ENCODE measurements at regions not wholly inside any gene's neighbourhood (a gene's known extent, or its start where the extent isn't known, plus 50 kb on each side); places are given as distances from the start of the nearest gene placed in this dataset.

DNA sequence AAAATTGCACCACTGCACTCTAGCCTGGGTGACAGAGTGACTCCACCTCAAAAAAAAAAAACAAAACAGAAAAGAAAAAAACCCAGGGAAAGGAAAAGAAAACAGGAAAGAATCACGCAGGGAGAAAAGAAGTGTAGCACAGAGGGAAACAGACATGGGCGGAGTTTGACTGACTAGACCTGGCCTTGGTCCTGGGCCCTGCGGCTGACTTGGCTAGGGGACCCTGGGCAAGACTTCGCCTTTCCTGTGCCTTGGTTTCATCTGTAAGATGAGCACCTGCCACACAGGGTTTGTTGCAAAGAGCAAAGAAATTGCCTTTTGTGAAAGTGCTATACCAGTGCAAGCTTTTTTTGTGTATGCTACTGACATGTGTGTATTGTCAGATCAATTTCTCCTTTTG, 71.3 kb upstream of the KCNG1 start:
- no peaks in the 10 kb centered on the region for H3K79me1 ChIP-seq (ENCODE audit: low read depth in 1 of 2, low read length in 2 of 2)
- H3K4ac ChIP-seq (ENCODE audit: low read depth, low read length), result no peak overlapping the region
- no peak overlapping the region for H2BK5ac ChIP-seq (ENCODE audit: low read depth, low read length, poor library complexity, severe bottlenecking)
- no peak overlapping the region for H3K27ac ChIP-seq (ENCODE audit: insufficient read depth, low read length)
- 0 out of 2 replicates have a peak, but pooled peaks cover 2% of the 10 kb centered on the region for H4K20me1 ChIP-seq (ENCODE audit: insufficient read depth, low read length)
- H4K8ac ChIP-seq (ENCODE audit: low read depth in 2 of 2, low read length in 2 of 2), result no peak overlapping the region
- WGBS, 2 experiments (ENCODE audit: extremely low coverage in 2 of 2, insufficient read length in 1 of 2), result 67% methylated on average over 1 of the region's 4 CpGs; no CpG with 5 or more reads in 1 of the 2 experiments
- H3K9me1 ChIP-seq (ENCODE audit: insufficient read depth, low read length), result no peaks in the 10 kb centered on the region
- no peak overlapping the region for H2AFZ ChIP-seq (replicated peaks; ENCODE audit: low read length, poor library complexity)
- H3K36me3 ChIP-seq (ENCODE audit: control insufficient read depth, insufficient read depth, low read length), result no peaks in the 10 kb centered on the region
- H3K14ac ChIP-seq (replicated peaks; ENCODE audit: low read depth, low read length), result no peak overlapping the region
- POLR2A ChIA-PET (ENCODE audit: unreplicated experiment), result no interaction called here
- in situ Hi-C loops (cut with MboI; ENCODE audit: low sequenced_read_pairs) (no loop called here), intact Hi-C loops (cut with micrococcal nuclease) (no loop called here), dilution Hi-C loops (cut with HindIII; ENCODE audit: low sequenced_read_pairs, unreplicated experiment) (no loop called here)
- no peak overlapping the region for H2AK9ac ChIP-seq (replicated peaks; ENCODE audit: low read depth, low read length, poor library complexity)
- H3K18ac ChIP-seq (ENCODE audit: low read depth, low read length), result no peak overlapping the region
- no TSS peak for BruUV-seq (replicated peaks)
- H3K4me1 ChIP-seq (ENCODE audit: control insufficient read depth, insufficient read depth, low read length), result no peaks in the 10 kb centered on the region
- no peak overlapping the region for H3K56ac ChIP-seq (ENCODE audit: extremely low read depth, insufficient read depth, low read length)
- no peak for ATAC-seq (ENCODE audit: low read depth)
- H2BK15ac ChIP-seq (ENCODE audit: low read depth, low read length), result no peak overlapping the region
- no peak overlapping the region for H2BK120ac ChIP-seq (ENCODE audit: low read depth, low read length)
- peaks cover 82% of the 10 kb centered on the region for H3K27me3 ChIP-seq (ENCODE audit: control insufficient read depth, insufficient read depth, low read length)
- no peaks in the 10 kb centered on the region; the same call in 1 of the 2 replicates for H3K9me3 ChIP-seq (ENCODE audit: control insufficient read depth, insufficient read depth, low read length)
- TF ChIP-seq RAD21 (IDR thresholded peaks at IDR 0.05; ENCODE audit: low read length), result no peak
- no peak for TF ChIP-seq RFX5 (IDR thresholded peaks at IDR 0.05; ENCODE audit: low read depth, low read length)
- no peak for TF ChIP-seq CHD1 (IDR thresholded peaks at IDR 0.05; ENCODE audit: low read depth, low read length)
- no peak for TF ChIP-seq MAZ (IDR thresholded peaks at IDR 0.05; ENCODE audit: borderline replicate concordance, low read depth, low read length)
- TF ChIP-seq BHLHE40 (IDR thresholded peaks at IDR 0.05; ENCODE audit: low read depth, low read length), result no peak
- TF ChIP-seq CEBPB (IDR thresholded peaks at IDR 0.05; ENCODE audit: low read depth, low read length), result no peak
- TF ChIP-seq SMC3 (IDR thresholded peaks at IDR 0.05; ENCODE audit: low read depth, low read length), result no peak
- TF ChIP-seq, protein P1, sequence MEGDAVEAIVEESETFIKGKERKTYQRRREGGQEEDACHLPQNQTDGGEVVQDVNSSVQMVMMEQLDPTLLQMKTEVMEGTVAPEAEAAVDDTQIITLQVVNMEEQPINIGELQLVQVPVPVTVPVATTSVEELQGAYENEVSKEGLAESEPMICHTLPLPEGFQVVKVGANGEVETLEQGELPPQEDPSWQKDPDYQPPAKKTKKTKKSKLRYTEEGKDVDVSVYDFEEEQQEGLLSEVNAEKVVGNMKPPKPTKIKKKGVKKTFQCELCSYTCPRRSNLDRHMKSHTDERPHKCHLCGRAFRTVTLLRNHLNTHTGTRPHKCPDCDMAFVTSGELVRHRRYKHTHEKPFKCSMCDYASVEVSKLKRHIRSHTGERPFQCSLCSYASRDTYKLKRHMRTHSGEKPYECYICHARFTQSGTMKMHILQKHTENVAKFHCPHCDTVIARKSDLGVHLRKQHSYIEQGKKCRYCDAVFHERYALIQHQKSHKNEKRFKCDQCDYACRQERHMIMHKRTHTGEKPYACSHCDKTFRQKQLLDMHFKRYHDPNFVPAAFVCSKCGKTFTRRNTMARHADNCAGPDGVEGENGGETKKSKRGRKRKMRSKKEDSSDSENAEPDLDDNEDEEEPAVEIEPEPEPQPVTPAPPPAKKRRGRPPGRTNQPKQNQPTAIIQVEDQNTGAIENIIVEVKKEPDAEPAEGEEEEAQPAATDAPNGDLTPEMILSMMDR (conservative IDR thresholded peaks at IDR 0.05; ENCODE audit: low read depth, low read length), result no peak
- TF ChIP-seq RCOR1 (IDR thresholded peaks at IDR 0.05; ENCODE audit: insufficient replicate concordance, low read length), result no peak
- TF ChIP-seq MAFK (IDR thresholded peaks at IDR 0.05; ENCODE audit: low read depth, low read length), result no peak
- TF ChIP-seq POLR2A (IDR thresholded peaks at IDR 0.05; ENCODE audit: low read depth, low read length), result no peak
- no peak for TF ChIP-seq NFE2L2 (IDR thresholded peaks at IDR 0.05; ENCODE audit: low read depth, low read length)
- TF ChIP-seq, protein P2, sequence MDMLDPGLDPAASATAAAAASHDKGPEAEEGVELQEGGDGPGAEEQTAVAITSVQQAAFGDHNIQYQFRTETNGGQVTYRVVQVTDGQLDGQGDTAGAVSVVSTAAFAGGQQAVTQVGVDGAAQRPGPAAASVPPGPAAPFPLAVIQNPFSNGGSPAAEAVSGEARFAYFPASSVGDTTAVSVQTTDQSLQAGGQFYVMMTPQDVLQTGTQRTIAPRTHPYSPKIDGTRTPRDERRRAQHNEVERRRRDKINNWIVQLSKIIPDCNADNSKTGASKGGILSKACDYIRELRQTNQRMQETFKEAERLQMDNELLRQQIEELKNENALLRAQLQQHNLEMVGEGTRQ (IDR thresholded peaks at IDR 0.05; ENCODE audit: low read depth, low read length), result no peak
- TF ChIP-seq FOS (IDR thresholded peaks at IDR 0.05; ENCODE audit: low read depth, low read length), result no peak
- TF ChIP-seq MXI1 (IDR thresholded peaks at IDR 0.05; ENCODE audit: borderline replicate concordance, low read depth, low read length), result no peak
- TF ChIP-seq, protein P3, sequence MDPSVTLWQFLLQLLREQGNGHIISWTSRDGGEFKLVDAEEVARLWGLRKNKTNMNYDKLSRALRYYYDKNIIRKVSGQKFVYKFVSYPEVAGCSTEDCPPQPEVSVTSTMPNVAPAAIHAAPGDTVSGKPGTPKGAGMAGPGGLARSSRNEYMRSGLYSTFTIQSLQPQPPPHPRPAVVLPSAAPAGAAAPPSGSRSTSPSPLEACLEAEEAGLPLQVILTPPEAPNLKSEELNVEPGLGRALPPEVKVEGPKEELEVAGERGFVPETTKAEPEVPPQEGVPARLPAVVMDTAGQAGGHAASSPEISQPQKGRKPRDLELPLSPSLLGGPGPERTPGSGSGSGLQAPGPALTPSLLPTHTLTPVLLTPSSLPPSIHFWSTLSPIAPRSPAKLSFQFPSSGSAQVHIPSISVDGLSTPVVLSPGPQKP (IDR thresholded peaks at IDR 0.05; ENCODE audit: borderline replicate concordance, low read depth, low read length), result no peak
- no peak overlapping the region for H3K9ac ChIP-seq (ENCODE audit: low read depth, low read length)
- H3K4me2 ChIP-seq (ENCODE audit: low read depth, low read length), result no peak overlapping the region
- no peak overlapping the region for H3K23ac ChIP-seq (ENCODE audit: low read depth, low read length)
- no peak overlapping the region for H4K91ac ChIP-seq (ENCODE audit: insufficient read depth, low read depth, low read length)
- no peak overlapping the region for H2BK20ac ChIP-seq (ENCODE audit: low read depth, low read length)
- H3K4me3 ChIP-seq (ENCODE audit: insufficient read depth, low read depth, low read length), result no peak overlapping the region
- CTCF ChIA-PET, result no interaction called here
- no peak overlapping the region for H4K5ac ChIP-seq (ENCODE audit: low read depth, low read length)
- no peak overlapping the region for H2AK5ac ChIP-seq (ENCODE audit: low read depth, low read length)
- DNase-seq, result no peak

Data from IMR-90 (cell line).